ENCODE measurements at regions not wholly inside any gene's neighbourhood (a gene's known extent, or its start where the extent isn't known, plus 50 kb on each side); places are given as distances from the start of the nearest gene placed in this dataset.

GRCh38 chrX:10041383-10041782 is 74.2 kb downstream of the CLDN34 start:
- TF ChIP-seq CTCF (IDR thresholded peaks at IDR 0.05) = no peak
- no peak for TF ChIP-seq POLR2A (IDR thresholded peaks at IDR 0.05; ENCODE audit: low read depth)

Measured in esophagus muscularis mucosa (tissue), 3 donors.